Esophagus squamous epithelium (tissue), 5 donors: ENCODE measurements at regions not wholly inside any gene's neighbourhood (a gene's known extent, or its start where the extent isn't known, plus 50 kb on each side); places are given as distances from the start of the nearest gene placed in this dataset.
A peak's percentile ranks its signal among the peaks of the same experiment; 100 is the strongest.

Experiments used
- DNase-seq: peaks from one replicate; lab custom pipeline; 2025; lab: John Stamatoyannopoulos, UW
- H3K27ac ChIP-seq, 4 donors: fragments of 200-600 bp; sonication (generic); one replicate each; pipeline ENCODE4 v1.5.1; 2016 to 2019; ENCODE audit warnings: mild to moderate bottlenecking in 1 of 4
- H3K27me3 ChIP-seq, 4 donors: fragments of 200-600 bp; sonication (generic); 1 replicate in 3 of 4; 2 replicates in 1 of 4; pipeline versions ENCODE4 v1.5.1 to v1.6.0; 2017 to 2021; ENCODE audit warnings: antibody characterized with exemption in 1 of 4
- H3K36me3 ChIP-seq, 3 donors: fragments of 200-600 bp; sonication (generic); one replicate each; pipeline ENCODE4 v1.5.1; 2016 to 2019
- H3K4me1 ChIP-seq, 3 donors: fragments of 200-600 bp; sonication (generic); one replicate each; pipeline ENCODE4 v1.5.1; 2017 to 2019
- H3K4me3 ChIP-seq, 4 donors: fragments of 200-600 bp; sonication (generic); 1 replicate in 3 of 4; 2 replicates in 1 of 4; pipeline ENCODE4 v1.5.1; 2016 to 2019; ENCODE audit warnings: mild to moderate bottlenecking in 2 of 4, moderate library complexity in 1 of 4
- H3K9me3 ChIP-seq, 3 donors: fragments of 200-600 bp; sonication (generic); one replicate each; pipeline ENCODE4 v1.5.1; 2016 to 2019
- POLR2A ChIP-seq, 4 donors: fragments of 450-650 bp; IDR thresholded peaks; one replicate each; pipeline ENCODE4 v1.6.1; 2017; ENCODE audit warnings: antibody characterized with exemption in 4 of 4, mild to moderate bottlenecking in 4 of 4, moderate library complexity in 3 of 4
- WGBS, 2 donors: methylation state at CpG; one replicate each; pipeline ENCODE4 v1.1.5; 2018; 5-methylcytosine and 5-hydroxymethylcytosine counted together
- intact Hi-C: fragments of 100-400 bp; cut with DNase I; formaldehyde crosslinking; loops from one replicate; pipeline ENCODE4 v1.15.0; 2022
- TF ChIP-seq, protein P1 (sequence below), 6 experiments: fragments of 450-650 bp in 4 of 6; fragments of 200-600 bp in 2 of 6; sonication (generic) in 2 of 6; IDR thresholded peaks; one replicate each; pipeline ENCODE4 v1.5.1; 2016 to 2019; ENCODE audit warnings: antibody characterized with exemption in 6 of 6, mild to moderate bottlenecking in 4 of 6, moderate library complexity in 4 of 6
- donor health status: DM: yes; HTN: yes; CAD: no.

DNA sequence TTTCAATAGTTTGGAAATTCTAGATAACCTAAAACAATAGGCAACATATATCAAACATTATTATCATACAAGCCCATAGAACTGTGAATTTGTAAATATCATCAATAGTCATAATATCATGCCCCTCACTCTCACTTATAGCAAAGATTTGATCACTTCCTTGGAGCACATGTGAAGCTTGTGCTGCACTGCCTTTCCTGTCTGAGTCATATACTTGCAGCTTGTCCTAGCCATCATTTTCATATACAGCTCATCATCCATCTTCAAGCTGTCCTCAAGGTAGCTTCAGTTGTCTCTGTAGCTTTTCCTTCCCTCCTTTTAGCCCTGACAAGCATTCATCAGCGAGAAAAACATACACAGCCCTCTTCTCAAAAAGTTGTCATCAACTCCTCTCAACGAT lies 746.5 kb upstream of the FOXG1 start:
- TF ChIP-seq, protein P1, sequence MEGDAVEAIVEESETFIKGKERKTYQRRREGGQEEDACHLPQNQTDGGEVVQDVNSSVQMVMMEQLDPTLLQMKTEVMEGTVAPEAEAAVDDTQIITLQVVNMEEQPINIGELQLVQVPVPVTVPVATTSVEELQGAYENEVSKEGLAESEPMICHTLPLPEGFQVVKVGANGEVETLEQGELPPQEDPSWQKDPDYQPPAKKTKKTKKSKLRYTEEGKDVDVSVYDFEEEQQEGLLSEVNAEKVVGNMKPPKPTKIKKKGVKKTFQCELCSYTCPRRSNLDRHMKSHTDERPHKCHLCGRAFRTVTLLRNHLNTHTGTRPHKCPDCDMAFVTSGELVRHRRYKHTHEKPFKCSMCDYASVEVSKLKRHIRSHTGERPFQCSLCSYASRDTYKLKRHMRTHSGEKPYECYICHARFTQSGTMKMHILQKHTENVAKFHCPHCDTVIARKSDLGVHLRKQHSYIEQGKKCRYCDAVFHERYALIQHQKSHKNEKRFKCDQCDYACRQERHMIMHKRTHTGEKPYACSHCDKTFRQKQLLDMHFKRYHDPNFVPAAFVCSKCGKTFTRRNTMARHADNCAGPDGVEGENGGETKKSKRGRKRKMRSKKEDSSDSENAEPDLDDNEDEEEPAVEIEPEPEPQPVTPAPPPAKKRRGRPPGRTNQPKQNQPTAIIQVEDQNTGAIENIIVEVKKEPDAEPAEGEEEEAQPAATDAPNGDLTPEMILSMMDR (IDR thresholded peaks at IDR 0.05), result no peak
- TF ChIP-seq POLR2A (IDR thresholded peaks at IDR 0.05), result no peak
- H3K4me1 ChIP-seq, result no peaks in the 10 kb centered on the region
- no peaks in the 10 kb centered on the region for H3K27me3 ChIP-seq
- H3K4me3 ChIP-seq, result no peak overlapping the region
- no peak for DNase-seq
- H3K36me3 ChIP-seq, result no peaks in the 10 kb centered on the region
- no peaks in the 10 kb centered on the region for H3K9me3 ChIP-seq
- no peak overlapping the region for H3K27ac ChIP-seq
- intact Hi-C loops, result no loop called here
- 70 to 78% methylated on average over 2 of the region's 2 CpGs for WGBS, 2 donors

DNA sequence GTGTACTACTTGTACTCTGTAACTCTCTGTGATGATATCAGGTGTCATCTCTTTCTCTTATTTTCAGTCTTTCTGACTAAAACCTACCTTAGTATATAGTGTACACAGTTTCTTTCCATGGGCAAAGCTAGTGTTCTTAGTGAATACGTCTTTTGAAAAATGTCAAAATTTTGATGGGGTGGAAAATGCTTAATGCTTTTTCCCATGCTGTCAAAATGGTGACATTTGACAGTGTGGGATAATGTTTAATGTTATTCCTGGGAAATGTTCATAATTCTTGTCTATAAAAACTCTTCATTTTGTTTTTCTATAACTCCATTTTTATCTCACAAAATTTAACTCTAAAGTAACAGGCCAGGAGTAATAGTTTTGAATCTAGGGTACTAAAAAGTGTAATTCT lies 742.7 kb upstream of the FOXG1 start:
- Histone ChIP-seq H3K27ac (no peak overlapping the region), H3K9me3 (no peaks in the 10 kb centered on the region), H3K4me1 (no peaks in the 10 kb centered on the region), H3K4me3 (no peak overlapping the region), H3K27me3 (no peaks in the 10 kb centered on the region), H3K36me3 (no peaks in the 10 kb centered on the region)
- WGBS, 2 donors, result 80 to 88% methylated on average over 1 of the region's 1 CpG
- DNase-seq, result no peak
- TF ChIP-seq POLR2A (IDR thresholded peaks at IDR 0.05), result no peak
- TF ChIP-seq, protein P1 (IDR thresholded peaks at IDR 0.05), result no peak
- intact Hi-C loops, result no loop called here

DNA sequence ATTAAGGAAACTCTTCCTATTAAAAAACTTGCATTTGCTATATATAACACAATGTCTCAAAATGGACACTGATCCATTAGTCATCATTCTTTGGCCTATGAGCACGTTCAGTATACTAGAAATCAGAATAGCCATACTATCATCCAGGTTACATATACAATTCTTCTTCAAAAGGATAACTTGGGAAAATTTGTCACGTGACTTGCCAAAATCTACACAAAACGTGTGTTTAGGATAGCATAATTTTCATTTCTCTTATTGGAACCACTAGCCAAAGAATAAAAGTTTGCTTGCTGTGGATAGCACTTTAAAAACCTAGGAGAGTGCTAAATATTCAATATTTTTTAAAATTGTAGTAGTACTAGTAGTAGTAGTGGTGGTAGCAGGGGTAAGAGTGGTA lies 714.3 kb upstream of the FOXG1 start:
- TF ChIP-seq, protein P1 (IDR thresholded peaks at IDR 0.05), result no peak
- TF ChIP-seq POLR2A (IDR thresholded peaks at IDR 0.05), result no peak
- 70 to 75% methylated on average over 3 of the region's 3 CpGs for WGBS, 2 donors
- no peak for DNase-seq
- Histone ChIP-seq H3K36me3 (no peaks in the 10 kb centered on the region), H3K4me3 (no peak overlapping the region), H3K9me3 (no peaks in the 10 kb centered on the region), H3K4me1 (no peaks in the 10 kb centered on the region), H3K27ac (no peak overlapping the region), H3K27me3 (no peaks in the 10 kb centered on the region)
- intact Hi-C loops, result no loop called here

DNA sequence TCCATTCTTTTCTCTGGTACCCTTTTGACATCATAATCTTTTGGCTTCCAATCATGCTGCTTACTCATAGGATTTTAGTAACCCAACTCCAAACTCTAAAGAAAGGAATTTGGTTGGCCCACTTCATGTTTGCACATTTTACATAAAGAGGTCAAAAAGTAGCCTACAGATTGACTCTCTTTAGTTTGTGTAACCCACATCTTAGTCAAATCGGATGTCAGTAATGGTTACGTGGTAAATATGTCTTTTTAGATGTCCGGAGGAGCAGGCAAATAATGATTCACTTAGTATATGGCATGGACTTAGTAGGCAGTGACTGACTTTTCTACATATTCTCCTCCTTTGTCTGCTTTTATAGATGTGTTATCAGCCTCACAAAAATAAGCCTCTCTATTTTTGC lies 711.6 kb upstream of the FOXG1 start:
- no peaks in the 10 kb centered on the region for H3K27me3 ChIP-seq
- no peak for DNase-seq
- TF ChIP-seq, protein P1 (IDR thresholded peaks at IDR 0.05), result no peak
- TF ChIP-seq POLR2A (IDR thresholded peaks at IDR 0.05), result no peak
- H3K27ac ChIP-seq, result no peak overlapping the region
- H3K4me3 ChIP-seq, result no peak overlapping the region
- H3K9me3 ChIP-seq, result no peaks in the 10 kb centered on the region
- intact Hi-C loops, result no loop called here
- WGBS, 2 donors, result 82 to 96% methylated on average over 3 of the region's 3 CpGs
- H3K4me1 ChIP-seq, result no peaks in the 10 kb centered on the region
- no peaks in the 10 kb centered on the region for H3K36me3 ChIP-seq

DNA sequence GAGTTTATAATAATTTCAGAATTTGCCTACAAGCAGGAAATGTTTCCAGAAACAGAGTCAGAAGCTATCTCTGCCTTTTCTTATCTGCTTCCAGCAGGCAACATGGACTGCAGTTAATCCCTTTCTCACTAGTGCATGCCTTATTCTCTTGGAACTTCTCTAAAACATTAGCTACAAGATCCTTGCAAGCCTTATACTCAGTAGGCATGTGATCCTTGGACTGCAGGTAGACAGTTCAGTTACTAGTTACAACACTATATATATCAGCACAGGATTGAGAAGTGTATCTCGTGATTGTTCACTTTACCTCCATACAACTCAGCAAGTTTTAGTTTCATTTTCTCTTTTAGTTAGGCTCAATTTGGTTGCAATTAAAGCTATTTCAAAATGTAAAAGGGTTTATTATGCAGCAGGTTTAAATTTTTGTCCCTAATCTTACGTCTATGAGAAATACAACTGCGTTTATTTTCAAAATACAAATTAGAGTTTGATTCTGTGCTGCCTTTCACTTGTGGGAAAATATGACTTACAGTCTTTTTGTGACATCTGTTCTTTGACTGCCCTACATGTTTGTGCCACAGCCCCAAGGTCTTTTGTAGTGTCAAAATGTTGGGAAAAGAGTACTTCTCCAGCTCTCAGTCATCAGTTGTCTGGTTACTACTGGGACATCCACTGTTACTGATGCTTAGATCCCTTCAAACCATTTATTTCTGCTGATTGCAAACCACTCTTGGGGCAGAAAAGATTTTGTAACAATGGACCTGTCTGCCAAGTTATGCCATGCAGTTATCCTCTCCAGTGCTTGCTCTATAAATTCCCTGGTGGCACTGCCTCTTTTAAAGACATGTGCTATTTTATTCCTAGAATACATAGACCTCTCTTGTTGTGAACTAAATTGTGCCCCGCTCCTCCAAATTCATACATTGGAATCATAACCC lies 709.0 kb upstream of the FOXG1 start:
- no peak for DNase-seq
- peak overlapping the region in 3 of 4 donors; percentile 1 to 53 (median 21) for H3K4me3 ChIP-seq
- intact Hi-C loops, result no loop called here

More for the DNA sequence above, 709.0 kb upstream of the FOXG1 start:
- no peak for TF ChIP-seq POLR2A (IDR thresholded peaks at IDR 0.05)
- TF ChIP-seq, protein P1 (IDR thresholded peaks at IDR 0.05), result no peak
- 42 to 48% methylated on average over 4 of the region's 4 CpGs for WGBS, 2 donors
- Histone ChIP-seq H3K27ac (no peak overlapping the region), H3K4me1 (no peaks in the 10 kb centered on the region), H3K27me3 (no peaks in the 10 kb centered on the region), H3K36me3 (no peaks in the 10 kb centered on the region), H3K9me3 (no peaks in the 10 kb centered on the region)
